GM19467 (cell line): ENCODE measurements at regions not wholly inside any gene's neighbourhood (a gene's known extent, or its start where the extent isn't known, plus 50 kb on each side); places are given as distances from the start of the nearest gene placed in this dataset.

Experiments used
- ATAC-seq: cut with Tn5 transposase; IDR thresholded peaks from one replicate; pipeline ENCODE4 v1.9.1; 2021; ENCODE audit warnings: mild to moderate bottlenecking, moderate library complexity; ENCODE audit not compliant: unreplicated experiment

- ATAC-seq = no peak
Observed at GRCh38 chr11:127472505-127472904, 471.9 kb upstream of the KIRREL3 start.

- no peak for ATAC-seq
Observed at GRCh38 chr11:127471662-127472061, 471.1 kb upstream of the KIRREL3 start.

GRCh38 chr11:127470306-127470884 lies 469.8 kb upstream of the KIRREL3 start:
- ATAC-seq = peak; percentile 70

- no peak for ATAC-seq
Observed at GRCh38 chr11:127464325-127464724, 463.8 kb upstream of the KIRREL3 start.

- no peak for ATAC-seq
Observed at GRCh38 chr11:127462065-127462344, 461.4 kb upstream of the KIRREL3 start.

GRCh38 chr11:127461241-127462064 lies 460.9 kb upstream of the KIRREL3 start:
- no peak for ATAC-seq

GRCh38 chr11:127458561-127458960 lies 458.0 kb upstream of the KIRREL3 start:
- no peak for ATAC-seq

- ATAC-seq = no peak
Observed at GRCh38 chr11:127454856-127455255, 454.3 kb upstream of the KIRREL3 start.

GRCh38 chr11:127452533-127452932 lies 452.0 kb upstream of the KIRREL3 start:
- no peak for ATAC-seq

GRCh38 chr11:127451861-127452260 lies 451.3 kb upstream of the KIRREL3 start:
- no peak for ATAC-seq

- ATAC-seq = no peak
Observed at GRCh38 chr11:127448101-127448500, 447.5 kb upstream of the KIRREL3 start.

- ATAC-seq = no peak
Observed at GRCh38 chr11:127445476-127445875, 444.9 kb upstream of the KIRREL3 start.

- ATAC-seq = no peak
Observed at GRCh38 chr11:127443297-127443696, 442.7 kb upstream of the KIRREL3 start.

GRCh38 chr11:127440616-127441015 lies 440.0 kb upstream of the KIRREL3 start:
- no peak for ATAC-seq

- ATAC-seq = no peak
Observed at GRCh38 chr11:127425281-127425680, 424.7 kb upstream of the KIRREL3 start.

GRCh38 chr11:127424661-127425060 lies 424.1 kb upstream of the KIRREL3 start:
- no peak for ATAC-seq

- ATAC-seq = no peak
Observed at GRCh38 chr11:127420139-127420538, 419.6 kb upstream of the KIRREL3 start.

GRCh38 chr11:127412722-127413380 lies 412.3 kb upstream of the KIRREL3 start:
- no peak for ATAC-seq

- ATAC-seq = no peak
Observed at GRCh38 chr11:127412234-127412633, 411.7 kb upstream of the KIRREL3 start.

GRCh38 chr11:127411283-127411682 lies 410.7 kb upstream of the KIRREL3 start:
- ATAC-seq = no peak

- no peak for ATAC-seq
Observed at GRCh38 chr11:127395034-127395433, 394.5 kb upstream of the KIRREL3 start.

- no peak for ATAC-seq
Observed at GRCh38 chr11:127393460-127393997, 393.0 kb upstream of the KIRREL3 start.
